Stimulated activated CD8-positive, alpha-beta memory T cell treated with anti-CD3 and anti-CD28 coated beads, Interleukin-4, amount 100 ng/mL, for 1 hour (primary cell): ENCODE measurements at regions not wholly inside any gene's neighbourhood (a gene's known extent, or its start where the extent isn't known, plus 50 kb on each side); places are given as distances from the start of the nearest gene placed in this dataset.

Experiments
- DNase-seq, 2 donors: peaks; one replicate each; pipeline ENCODE4 v3.0.0-alpha.2; 2020; ENCODE audit warnings: low read depth in 2 of 2, low spot score in 1 of 2

DNA sequence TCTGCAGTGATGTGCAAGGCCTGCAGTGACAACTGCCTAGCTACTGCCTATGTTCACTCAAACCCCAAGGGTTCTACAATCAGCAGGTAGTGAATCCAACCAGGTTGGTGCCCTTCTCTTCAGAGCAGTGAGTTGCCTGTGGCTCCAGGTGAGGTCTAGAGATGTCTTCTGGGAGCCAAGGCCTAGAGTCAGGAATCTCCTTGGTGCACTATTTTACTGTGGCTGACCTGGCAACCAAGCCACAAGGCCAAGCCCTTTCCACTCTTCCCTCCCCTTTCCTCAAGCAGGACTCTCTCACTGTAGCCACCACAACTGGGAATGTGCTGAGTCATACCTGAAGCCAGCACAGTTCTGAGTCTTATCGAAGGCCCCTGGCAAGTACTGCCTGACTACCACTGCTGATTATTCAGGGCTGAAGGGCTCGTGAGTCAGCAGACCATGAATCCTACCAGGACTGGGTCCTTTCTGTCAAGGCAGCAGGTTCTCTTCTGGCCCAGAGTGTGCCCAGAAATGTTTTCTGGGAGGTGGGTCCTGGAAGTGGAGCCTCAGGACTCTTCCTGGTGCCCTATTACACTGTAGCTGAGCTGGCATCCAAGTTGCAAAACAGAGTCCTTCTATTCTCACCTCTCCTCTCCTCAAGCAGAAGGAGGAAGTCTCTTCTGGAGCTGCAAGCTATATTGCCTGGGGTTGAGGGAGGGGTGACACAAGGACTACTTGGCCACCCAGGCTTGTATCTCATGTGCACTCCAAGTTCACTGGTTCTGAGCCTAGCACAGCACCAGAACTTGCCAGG is 111.6 kb downstream of the BTC start:
- DNase-seq: no peak

DNA sequence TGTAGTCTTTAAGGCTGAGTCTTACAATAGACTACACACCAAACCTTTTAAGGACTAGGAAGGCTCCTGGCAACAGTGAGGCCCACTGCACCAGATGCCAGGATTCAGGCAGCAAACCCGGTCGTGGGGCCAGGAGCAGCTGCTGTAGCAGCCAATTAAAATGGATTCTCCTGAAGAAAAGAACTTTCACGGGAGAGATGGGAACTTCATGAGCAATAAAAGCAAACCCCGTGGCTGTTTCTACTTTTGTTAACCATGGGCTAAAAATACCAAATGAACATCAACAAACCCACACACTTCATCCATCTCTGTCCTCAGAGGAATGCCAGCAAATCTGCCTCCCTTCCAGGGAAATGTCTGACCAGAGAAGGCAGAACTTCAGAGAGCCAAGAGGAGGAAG is 101.4 kb downstream of the BTC start:
- no peak for DNase-seq
